ENCODE measurements at regions not wholly inside any gene's neighbourhood (a gene's known extent, or its start where the extent isn't known, plus 50 kb on each side); places are given as distances from the start of the nearest gene placed in this dataset.
"Not testable (repeated sequence)": the region's sequence is repeated elsewhere in the genome, so short reads cannot be mapped to it uniquely, and the experiment has no call there.

- in situ Hi-C loops (cut with MboI; ENCODE audit: low pct_unique_long_range_greater_than_20kb, low sequenced_read_pairs): no loop called here
Observed at GRCh38 chr21:23968722-23969647, 1638.3 kb downstream of the MRPL39 start.

GRCh38 chr21:23968008-23968407 lies 1639.3 kb downstream of the MRPL39 start:
- DNase-seq: no peak
- in situ Hi-C loops (cut with MboI; ENCODE audit: low pct_unique_long_range_greater_than_20kb, low sequenced_read_pairs): no loop called here

More at GRCh38 chr21:23968722-23969647, 1638.3 kb downstream of the MRPL39 start:
- peak; percentile 82 for DNase-seq

- DNase-seq: no peak
- in situ Hi-C loops (cut with MboI; ENCODE audit: low pct_unique_long_range_greater_than_20kb, low sequenced_read_pairs): no loop called here
Observed at GRCh38 chr21:23963454-23963853, 1643.8 kb downstream of the MRPL39 start.

GRCh38 chr21:23960769-23961168 lies 1646.5 kb downstream of the MRPL39 start:
- DNase-seq: no peak
- in situ Hi-C loops (cut with MboI; ENCODE audit: low pct_unique_long_range_greater_than_20kb, low sequenced_read_pairs): no loop called here

- peak; percentile 12 for DNase-seq
- in situ Hi-C loops (cut with MboI; ENCODE audit: low pct_unique_long_range_greater_than_20kb, low sequenced_read_pairs): no loop called here
Observed at GRCh38 chr21:23955135-23955843, 1652.0 kb downstream of the MRPL39 start.

- in situ Hi-C loops (cut with MboI; ENCODE audit: low pct_unique_long_range_greater_than_20kb, low sequenced_read_pairs): no loop called here
- no peak for DNase-seq
Observed at GRCh38 chr21:23952269-23952668, 1655.0 kb downstream of the MRPL39 start.

GRCh38 chr21:23951251-23951650 lies 1656.0 kb downstream of the MRPL39 start:
- in situ Hi-C loops (cut with MboI; ENCODE audit: low pct_unique_long_range_greater_than_20kb, low sequenced_read_pairs): no loop called here
- DNase-seq: no peak

- no peak for DNase-seq
- in situ Hi-C loops (cut with MboI; ENCODE audit: low pct_unique_long_range_greater_than_20kb, low sequenced_read_pairs): no loop called here
Observed at GRCh38 chr21:23950344-23950743, 1656.9 kb downstream of the MRPL39 start.

GRCh38 chr21:23949493-23949892 lies 1657.8 kb downstream of the MRPL39 start:
- DNase-seq: no peak
- in situ Hi-C loops (cut with MboI; ENCODE audit: low pct_unique_long_range_greater_than_20kb, low sequenced_read_pairs): no loop called here

GRCh38 chr21:23939369-23940065 lies 1667.8 kb downstream of the MRPL39 start:
- no peak for DNase-seq
- in situ Hi-C loops (cut with MboI; ENCODE audit: low pct_unique_long_range_greater_than_20kb, low sequenced_read_pairs): no loop called here

- in situ Hi-C loops (cut with MboI; ENCODE audit: low pct_unique_long_range_greater_than_20kb, low sequenced_read_pairs): no loop called here
- DNase-seq: no peak
Observed at GRCh38 chr21:23936991-23937390, 1670.3 kb downstream of the MRPL39 start.

GRCh38 chr21:23936224-23936623 lies 1671.1 kb downstream of the MRPL39 start:
- DNase-seq: peak; percentile 37
- in situ Hi-C loops (cut with MboI; ENCODE audit: low pct_unique_long_range_greater_than_20kb, low sequenced_read_pairs): no loop called here

GRCh38 chr21:23930565-23930964 lies 1676.7 kb downstream of the MRPL39 start:
- no peak for DNase-seq
- in situ Hi-C loops (cut with MboI; ENCODE audit: low pct_unique_long_range_greater_than_20kb, low sequenced_read_pairs): no loop called here

- DNase-seq; in situ Hi-C loops (cut with MboI; ENCODE audit: low pct_unique_long_range_greater_than_20kb, low sequenced_read_pairs): not testable (repeated sequence)
Observed at GRCh38 chr21:23926430-23926829, 1680.9 kb downstream of the MRPL39 start.

GRCh38 chr21:23921670-23922418 lies 1685.4 kb downstream of the MRPL39 start:
- in situ Hi-C loops (cut with MboI; ENCODE audit: low pct_unique_long_range_greater_than_20kb, low sequenced_read_pairs): no loop called here
- DNase-seq: peak; percentile 6

- no peak for DNase-seq
- in situ Hi-C loops (cut with MboI; ENCODE audit: low pct_unique_long_range_greater_than_20kb, low sequenced_read_pairs): no loop called here
Observed at GRCh38 chr21:23900727-23901126, 1706.6 kb downstream of the MRPL39 start.

- in situ Hi-C loops (cut with MboI; ENCODE audit: low pct_unique_long_range_greater_than_20kb, low sequenced_read_pairs): no loop called here
- no peak for DNase-seq
Observed at GRCh38 chr21:23899561-23899960, 1707.7 kb downstream of the MRPL39 start.

GRCh38 chr21:23890652-23891051 lies 1716.6 kb downstream of the MRPL39 start:
- in situ Hi-C loops (cut with MboI; ENCODE audit: low pct_unique_long_range_greater_than_20kb, low sequenced_read_pairs): no loop called here
- DNase-seq: no peak

GRCh38 chr21:23887725-23888306 lies 1719.5 kb downstream of the MRPL39 start:
- peak; percentile 3 for DNase-seq
- in situ Hi-C loops (cut with MboI; ENCODE audit: low pct_unique_long_range_greater_than_20kb, low sequenced_read_pairs): no loop called here

Measured in KBM-7 (cell line).